ENCODE measurements at regions not wholly inside any gene's neighbourhood (a gene's known extent, or its start where the extent isn't known, plus 50 kb on each side); places are given as distances from the start of the nearest gene placed in this dataset.

DNA sequence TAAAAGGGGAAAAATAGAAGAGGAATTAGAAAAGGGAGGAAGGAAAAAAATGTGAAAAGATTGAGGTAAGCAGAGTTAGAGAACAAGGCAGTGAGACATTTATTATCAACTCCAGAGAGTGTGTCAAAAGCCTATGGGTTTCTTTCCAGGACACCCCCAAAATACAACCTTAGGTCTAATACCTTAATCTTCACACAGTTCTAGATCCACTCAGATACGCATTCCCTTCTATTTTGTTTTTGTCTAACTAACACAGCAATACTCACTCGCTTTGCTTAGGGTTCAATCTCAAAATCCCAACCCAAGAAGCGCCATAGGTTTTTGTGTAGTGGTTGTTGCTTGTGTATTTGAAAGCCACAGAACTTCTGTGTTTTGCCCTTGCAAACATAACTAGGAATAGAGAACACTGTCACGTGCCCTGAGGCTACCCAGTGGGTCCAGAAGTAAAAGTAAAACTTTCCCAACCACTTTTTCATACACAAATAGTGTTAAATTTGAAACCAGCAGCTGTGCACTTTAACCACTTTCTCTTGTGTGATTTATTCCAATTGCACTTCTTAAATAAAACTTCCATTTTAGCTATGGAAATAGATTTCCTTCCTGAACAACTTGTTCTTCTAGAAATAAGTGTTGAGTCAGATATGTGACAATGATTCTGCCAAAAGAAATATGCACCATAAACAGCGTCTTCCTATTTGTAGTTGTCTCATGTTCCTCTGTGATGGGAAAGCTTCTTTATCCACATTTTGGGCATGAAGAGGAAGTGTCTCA lies 414.7 kb upstream of the GHITM start:
- no peak for TF ChIP-seq EZH2 (IDR thresholded peaks at IDR 0.05; ENCODE audit: borderline replicate concordance, low read length)
- TF ChIP-seq, protein P1, sequence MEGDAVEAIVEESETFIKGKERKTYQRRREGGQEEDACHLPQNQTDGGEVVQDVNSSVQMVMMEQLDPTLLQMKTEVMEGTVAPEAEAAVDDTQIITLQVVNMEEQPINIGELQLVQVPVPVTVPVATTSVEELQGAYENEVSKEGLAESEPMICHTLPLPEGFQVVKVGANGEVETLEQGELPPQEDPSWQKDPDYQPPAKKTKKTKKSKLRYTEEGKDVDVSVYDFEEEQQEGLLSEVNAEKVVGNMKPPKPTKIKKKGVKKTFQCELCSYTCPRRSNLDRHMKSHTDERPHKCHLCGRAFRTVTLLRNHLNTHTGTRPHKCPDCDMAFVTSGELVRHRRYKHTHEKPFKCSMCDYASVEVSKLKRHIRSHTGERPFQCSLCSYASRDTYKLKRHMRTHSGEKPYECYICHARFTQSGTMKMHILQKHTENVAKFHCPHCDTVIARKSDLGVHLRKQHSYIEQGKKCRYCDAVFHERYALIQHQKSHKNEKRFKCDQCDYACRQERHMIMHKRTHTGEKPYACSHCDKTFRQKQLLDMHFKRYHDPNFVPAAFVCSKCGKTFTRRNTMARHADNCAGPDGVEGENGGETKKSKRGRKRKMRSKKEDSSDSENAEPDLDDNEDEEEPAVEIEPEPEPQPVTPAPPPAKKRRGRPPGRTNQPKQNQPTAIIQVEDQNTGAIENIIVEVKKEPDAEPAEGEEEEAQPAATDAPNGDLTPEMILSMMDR (IDR thresholded peaks at IDR 0.05; ENCODE audit: low read length), result no peak

Measured in OCI-LY1 (cell line).